ENCODE measurements at regions not wholly inside any gene's neighbourhood (a gene's known extent, or its start where the extent isn't known, plus 50 kb on each side); places are given as distances from the start of the nearest gene placed in this dataset.

DNA sequence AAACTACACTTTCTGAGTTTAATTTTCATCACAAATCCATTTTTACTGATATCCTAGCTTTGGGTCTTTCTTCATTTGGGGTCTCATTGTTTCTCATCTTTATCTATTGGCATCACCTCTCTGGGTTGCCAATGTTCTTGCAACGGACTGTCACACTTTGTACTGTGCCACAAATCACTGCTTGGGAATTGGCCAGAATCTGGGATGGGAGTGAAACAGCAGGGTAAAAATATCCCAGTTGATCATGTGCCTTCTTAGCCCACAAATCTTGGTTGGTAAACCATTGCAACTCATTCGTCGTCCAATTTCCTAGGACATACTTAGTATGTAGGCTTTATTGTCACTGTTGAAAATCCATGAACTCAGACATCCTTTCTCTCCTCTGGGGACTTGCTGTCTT, 698.5 kb downstream of the OTOL1 start:
- H3K4me2 ChIP-seq = no peak overlapping the region
- H3K27ac Mint-ChIP-seq = no peak overlapping the region
- no peaks in the 10 kb centered on the region for H3F3A ChIP-seq (ENCODE audit: low read depth)
- DNase-seq (ENCODE audit: low spot score) = no peak
- H3K4me3 ChIP-seq = no peak overlapping the region
- no peaks in the 10 kb centered on the region for H4K20me1 ChIP-seq (ENCODE audit: low read depth)
- no peaks in the 10 kb centered on the region for H3K9me3 ChIP-seq (ENCODE audit: low read depth)
- peaks cover 13% of the 10 kb centered on the region for H3K9me3 Mint-ChIP-seq
- H3K4me1 ChIP-seq = peaks cover 4% of the 10 kb centered on the region
- H3K79me2 ChIP-seq (ENCODE audit: low read depth) = no peaks in the 10 kb centered on the region
- H3K36me3 Mint-ChIP-seq = no peaks in the 10 kb centered on the region
- H3K27me3 Mint-ChIP-seq (ENCODE audit: insufficient read depth, low read depth) = no peaks in the 10 kb centered on the region
- no peak overlapping the region for H3K27ac ChIP-seq
- H3K9ac ChIP-seq = no peak overlapping the region
- H3K36me3 ChIP-seq = no peaks in the 10 kb centered on the region
- TF ChIP-seq, protein P1, sequence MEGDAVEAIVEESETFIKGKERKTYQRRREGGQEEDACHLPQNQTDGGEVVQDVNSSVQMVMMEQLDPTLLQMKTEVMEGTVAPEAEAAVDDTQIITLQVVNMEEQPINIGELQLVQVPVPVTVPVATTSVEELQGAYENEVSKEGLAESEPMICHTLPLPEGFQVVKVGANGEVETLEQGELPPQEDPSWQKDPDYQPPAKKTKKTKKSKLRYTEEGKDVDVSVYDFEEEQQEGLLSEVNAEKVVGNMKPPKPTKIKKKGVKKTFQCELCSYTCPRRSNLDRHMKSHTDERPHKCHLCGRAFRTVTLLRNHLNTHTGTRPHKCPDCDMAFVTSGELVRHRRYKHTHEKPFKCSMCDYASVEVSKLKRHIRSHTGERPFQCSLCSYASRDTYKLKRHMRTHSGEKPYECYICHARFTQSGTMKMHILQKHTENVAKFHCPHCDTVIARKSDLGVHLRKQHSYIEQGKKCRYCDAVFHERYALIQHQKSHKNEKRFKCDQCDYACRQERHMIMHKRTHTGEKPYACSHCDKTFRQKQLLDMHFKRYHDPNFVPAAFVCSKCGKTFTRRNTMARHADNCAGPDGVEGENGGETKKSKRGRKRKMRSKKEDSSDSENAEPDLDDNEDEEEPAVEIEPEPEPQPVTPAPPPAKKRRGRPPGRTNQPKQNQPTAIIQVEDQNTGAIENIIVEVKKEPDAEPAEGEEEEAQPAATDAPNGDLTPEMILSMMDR (IDR thresholded peaks at IDR 0.05) = no peak
- TF ChIP-seq EZH2phosphoT487 (IDR thresholded peaks at IDR 0.05) = no peak
- no peaks in the 10 kb centered on the region for H3K27me3 ChIP-seq
- H3K4me3 Mint-ChIP-seq = no peak overlapping the region
- peaks cover 3% of the 10 kb centered on the region for H3K4me1 Mint-ChIP-seq
- no peak overlapping the region for H2AFZ ChIP-seq (replicated peaks)

DNA sequence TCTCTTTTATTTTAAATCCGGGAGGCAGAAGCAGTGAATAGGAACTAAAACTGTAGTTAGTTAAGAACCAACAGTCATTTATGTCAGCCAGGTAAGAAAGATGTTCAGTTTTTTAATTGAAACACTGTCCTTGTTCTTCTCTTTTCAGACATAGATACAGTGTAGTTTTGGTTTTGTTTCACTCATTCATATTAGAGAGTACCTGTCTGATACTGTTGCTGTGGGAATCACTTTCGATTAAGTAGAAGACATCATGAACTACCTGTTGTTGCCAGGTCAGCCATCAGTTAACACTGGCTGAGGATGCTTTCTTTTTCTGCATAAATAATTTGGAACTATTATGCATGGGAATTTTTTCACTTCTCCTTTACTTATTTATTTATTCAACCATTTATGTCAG, 700.4 kb downstream of the OTOL1 start:
- H3K4me3 Mint-ChIP-seq = no peak overlapping the region
- H3K9ac ChIP-seq = no peak overlapping the region
- H3K4me1 ChIP-seq = peaks cover 4% of the 10 kb centered on the region
- TF ChIP-seq EZH2 (IDR thresholded peaks at IDR 0.05) (no peak), EZH2phosphoT487 (IDR thresholded peaks at IDR 0.05) (no peak)
- TF ChIP-seq, protein P1 (IDR thresholded peaks at IDR 0.05) = no peak
- H3K9me3 ChIP-seq (ENCODE audit: low read depth) = no peaks in the 10 kb centered on the region
- H3K9me3 Mint-ChIP-seq = no peaks in the 10 kb centered on the region
- no peak overlapping the region for H2AFZ ChIP-seq (replicated peaks)
- no peak overlapping the region for H3K27ac Mint-ChIP-seq
- H3K36me3 Mint-ChIP-seq = no peaks in the 10 kb centered on the region
- H3K4me2 ChIP-seq = no peak overlapping the region
- no peak overlapping the region for H3K4me3 ChIP-seq
- DNase-seq (ENCODE audit: low spot score) = no peak
- no peaks in the 10 kb centered on the region for H3K27me3 Mint-ChIP-seq (ENCODE audit: insufficient read depth, low read depth)
- no peaks in the 10 kb centered on the region for H4K20me1 ChIP-seq (ENCODE audit: low read depth)
- no peaks in the 10 kb centered on the region for H3K27me3 ChIP-seq
- no peak overlapping the region for H3K27ac ChIP-seq
- peaks cover 5% of the 10 kb centered on the region for H3K4me1 Mint-ChIP-seq
- no peaks in the 10 kb centered on the region for H3F3A ChIP-seq (ENCODE audit: low read depth)
- no peaks in the 10 kb centered on the region for H3K36me3 ChIP-seq
- no peaks in the 10 kb centered on the region for H3K79me2 ChIP-seq (ENCODE audit: low read depth)

DNA sequence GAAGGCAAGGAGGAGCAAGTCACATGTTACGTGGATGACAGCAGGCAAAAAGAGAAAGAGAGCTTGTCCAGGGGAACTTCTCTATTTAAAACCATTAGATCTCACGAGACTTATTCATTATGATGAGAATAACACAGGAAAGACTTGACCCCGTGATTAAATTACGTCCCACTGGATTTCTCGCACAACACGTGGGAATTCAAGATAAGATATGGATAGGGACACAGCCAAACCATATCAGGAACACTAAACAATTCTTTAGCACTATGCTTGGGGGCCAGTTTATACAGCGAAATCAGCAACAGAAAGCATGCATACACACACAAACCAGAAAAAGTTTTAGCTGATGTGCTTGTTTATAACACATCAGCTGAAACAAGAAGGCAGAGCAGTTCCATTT, 704.2 kb downstream of the OTOL1 start:
- H3K27ac Mint-ChIP-seq = no peak overlapping the region
- H3K4me2 ChIP-seq = no peak overlapping the region
- no peak overlapping the region for H2AFZ ChIP-seq (replicated peaks)
- no peaks in the 10 kb centered on the region for H3K4me1 ChIP-seq
- H3K36me3 ChIP-seq = no peaks in the 10 kb centered on the region
- TF ChIP-seq EZH2 (IDR thresholded peaks at IDR 0.05) = no peak
- no peak for TF ChIP-seq EZH2phosphoT487 (IDR thresholded peaks at IDR 0.05)
- TF ChIP-seq, protein P1 (IDR thresholded peaks at IDR 0.05) = no peak
- H3K9me3 ChIP-seq (ENCODE audit: low read depth) = no peaks in the 10 kb centered on the region
- H3K9ac ChIP-seq = no peak overlapping the region
- no peak overlapping the region for H3K4me3 Mint-ChIP-seq
- no peaks in the 10 kb centered on the region for H3K9me3 Mint-ChIP-seq
- H3K27ac ChIP-seq = no peak overlapping the region
- no peak overlapping the region for H3K4me3 ChIP-seq
- H3F3A ChIP-seq (ENCODE audit: low read depth) = no peaks in the 10 kb centered on the region
- H3K79me2 ChIP-seq (ENCODE audit: low read depth) = no peaks in the 10 kb centered on the region
- no peaks in the 10 kb centered on the region for H4K20me1 ChIP-seq (ENCODE audit: low read depth)
- H3K27me3 Mint-ChIP-seq (ENCODE audit: insufficient read depth, low read depth) = no peaks in the 10 kb centered on the region
- no peaks in the 10 kb centered on the region for H3K36me3 Mint-ChIP-seq
- no peak for DNase-seq (ENCODE audit: low spot score)
- no peaks in the 10 kb centered on the region for H3K27me3 ChIP-seq
- H3K4me1 Mint-ChIP-seq = peaks cover 3% of the 10 kb centered on the region

DNA sequence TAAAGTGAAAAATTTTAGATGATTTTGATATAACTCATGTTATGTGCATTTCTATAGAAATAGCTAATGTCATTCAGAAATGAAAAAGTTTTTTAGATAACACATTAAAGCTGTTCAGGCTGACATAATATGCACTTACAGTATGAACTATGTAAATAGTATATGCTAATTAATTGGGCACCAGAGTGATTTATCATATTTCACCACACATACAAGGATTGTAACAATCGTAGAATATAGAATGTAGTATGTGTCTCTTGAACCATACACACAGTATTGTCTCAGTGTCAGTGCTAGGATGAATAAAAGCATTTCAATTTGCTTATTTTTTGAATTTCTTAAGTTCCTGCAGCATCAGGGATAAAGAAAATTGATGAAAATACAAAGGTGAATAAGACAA, 710.0 kb downstream of the OTOL1 start:
- no peak for DNase-seq (ENCODE audit: low spot score)
- TF ChIP-seq EZH2phosphoT487 (IDR thresholded peaks at IDR 0.05) (no peak), EZH2 (IDR thresholded peaks at IDR 0.05) (no peak)
- TF ChIP-seq, protein P1 (IDR thresholded peaks at IDR 0.05) = no peak
- Histone ChIP-seq H3K4me2 (no peak overlapping the region), H2AFZ (replicated peaks) (no peak overlapping the region), H3K9ac (no peak overlapping the region), H3K4me3 (no peak overlapping the region), H3K27me3 (no peaks in the 10 kb centered on the region), H3K79me2 (ENCODE audit: low read depth) (no peaks in the 10 kb centered on the region), H3F3A (ENCODE audit: low read depth) (no peaks in the 10 kb centered on the region), H3K27ac (no peak overlapping the region), H3K36me3 (no peaks in the 10 kb centered on the region), H3K4me1 (no peaks in the 10 kb centered on the region), H4K20me1 (ENCODE audit: low read depth) (no peaks in the 10 kb centered on the region), H3K9me3 (ENCODE audit: low read depth) (no peaks in the 10 kb centered on the region)
- Mint-ChIP-seq H3K27ac (no peak overlapping the region), H3K4me3 (no peak overlapping the region), H3K4me1 (peaks cover 2% of the 10 kb centered on the region), H3K27me3 (ENCODE audit: insufficient read depth, low read depth) (no peaks in the 10 kb centered on the region), H3K36me3 (no peaks in the 10 kb centered on the region), H3K9me3 (no peaks in the 10 kb centered on the region)
